ENCODE measurements at regions not wholly inside any gene's neighbourhood (a gene's known extent, or its start where the extent isn't known, plus 50 kb on each side); places are given as distances from the start of the nearest gene placed in this dataset.

- H3K4me3 ChIP-seq (replicated peaks; ENCODE audit: insufficient read depth, low read length): no peak overlapping the region
- TF ChIP-seq SPI1 (IDR thresholded peaks at IDR 0.05; ENCODE audit: borderline replicate concordance, low read depth) (no peak), CTCF (IDR thresholded peaks at IDR 0.05; ENCODE audit: insufficient read depth, low read length) (no peak), REST (IDR thresholded peaks at IDR 0.05; ENCODE audit: insufficient replicate concordance, low read depth) (no peak), POLR2AphosphoS5 (IDR thresholded peaks at IDR 0.05; ENCODE audit: low read depth) (no peak), GABPA (IDR thresholded peaks at IDR 0.05; ENCODE audit: low read depth) (no peak)
- DNase-seq (ENCODE audit: low read depth in 1 of 2, low spot score in 1 of 2): no peak
- H3K27me3 ChIP-seq (ENCODE audit: insufficient read depth, poor library complexity, severe bottlenecking): no peaks in the 10 kb centered on the region
- no peak overlapping the region for H3K27ac ChIP-seq (replicated peaks)
Observed at GRCh38 chr2:144711084-144711483, 191.2 kb upstream of the ZEB2 start.

- no peak overlapping the region for H3K27ac ChIP-seq (replicated peaks)
- no peak for DNase-seq (ENCODE audit: low read depth in 1 of 2, low spot score in 1 of 2)
Observed at GRCh38 chr2:144708626-144709025, 188.7 kb upstream of the ZEB2 start.

More at GRCh38 chr2:144708626-144709025, 188.7 kb upstream of the ZEB2 start:
- Histone ChIP-seq H3K4me3 (replicated peaks; ENCODE audit: insufficient read depth, low read length) (no peak overlapping the region), H3K27me3 (ENCODE audit: insufficient read depth, poor library complexity, severe bottlenecking) (no peaks in the 10 kb centered on the region)
- TF ChIP-seq CTCF (IDR thresholded peaks at IDR 0.05; ENCODE audit: insufficient read depth, low read length): no peak
- no peak for TF ChIP-seq REST (IDR thresholded peaks at IDR 0.05; ENCODE audit: insufficient replicate concordance, low read depth)
- no peak for TF ChIP-seq SPI1 (IDR thresholded peaks at IDR 0.05; ENCODE audit: borderline replicate concordance, low read depth)
- TF ChIP-seq POLR2AphosphoS5 (IDR thresholded peaks at IDR 0.05; ENCODE audit: low read depth): no peak

Data from HL-60 (cell line).